OCI-LY1 (cell line): ENCODE measurements at regions not wholly inside any gene's neighbourhood (a gene's known extent, or its start where the extent isn't known, plus 50 kb on each side); places are given as distances from the start of the nearest gene placed in this dataset.

Experiments
- CTCF ChIP-seq: fragments of 200-600 bp; sonication (generic), shearing (Covaris generic); IDR thresholded peaks from 2 replicates; pipeline ENCODE4 v1.5.1; 2017; ENCODE audit warnings: mild to moderate bottlenecking, antibody characterized with exemption, low read length, moderate library complexity, mixed read lengths
- EZH2 ChIP-seq: fragments of 200-600 bp; sonication (generic), shearing (Covaris generic); IDR thresholded peaks from 2 replicates; pipeline ENCODE4 v1.8.0; 2017; ENCODE audit warnings: borderline replicate concordance, mixed run types, mild to moderate bottlenecking, antibody characterized with exemption, low read length, moderate library complexity, mixed read lengths

- TF ChIP-seq CTCF (no peak), EZH2 (no peak)
These were observed 624.2 kb downstream of the NTRK3 start for GRCh38 chr15:87632364-87632763.
